Gastroesophageal sphincter (tissue), 3 donors: ENCODE measurements at regions not wholly inside any gene's neighbourhood (a gene's known extent, or its start where the extent isn't known, plus 50 kb on each side); places are given as distances from the start of the nearest gene placed in this dataset.

ENCODE experiments used
- CTCF ChIP-seq, 4 experiments: fragments of 200-600 bp in 2 of 4; fragments of 450-650 bp in 2 of 4; sonication (generic) in 1 of 4; IDR thresholded peaks; one replicate each; pipeline ENCODE4 v1.5.1; 2017 to 2019; ENCODE audit warnings: antibody characterized with exemption in 4 of 4, mild to moderate bottlenecking in 2 of 4, moderate library complexity in 2 of 4
- POLR2AphosphoS5 ChIP-seq: sonication (generic); formaldehyde crosslinking; IDR thresholded peaks from one replicate; pipeline ENCODE4 v1.6.1; 2017; ENCODE audit warnings: antibody characterized with exemption

DNA sequence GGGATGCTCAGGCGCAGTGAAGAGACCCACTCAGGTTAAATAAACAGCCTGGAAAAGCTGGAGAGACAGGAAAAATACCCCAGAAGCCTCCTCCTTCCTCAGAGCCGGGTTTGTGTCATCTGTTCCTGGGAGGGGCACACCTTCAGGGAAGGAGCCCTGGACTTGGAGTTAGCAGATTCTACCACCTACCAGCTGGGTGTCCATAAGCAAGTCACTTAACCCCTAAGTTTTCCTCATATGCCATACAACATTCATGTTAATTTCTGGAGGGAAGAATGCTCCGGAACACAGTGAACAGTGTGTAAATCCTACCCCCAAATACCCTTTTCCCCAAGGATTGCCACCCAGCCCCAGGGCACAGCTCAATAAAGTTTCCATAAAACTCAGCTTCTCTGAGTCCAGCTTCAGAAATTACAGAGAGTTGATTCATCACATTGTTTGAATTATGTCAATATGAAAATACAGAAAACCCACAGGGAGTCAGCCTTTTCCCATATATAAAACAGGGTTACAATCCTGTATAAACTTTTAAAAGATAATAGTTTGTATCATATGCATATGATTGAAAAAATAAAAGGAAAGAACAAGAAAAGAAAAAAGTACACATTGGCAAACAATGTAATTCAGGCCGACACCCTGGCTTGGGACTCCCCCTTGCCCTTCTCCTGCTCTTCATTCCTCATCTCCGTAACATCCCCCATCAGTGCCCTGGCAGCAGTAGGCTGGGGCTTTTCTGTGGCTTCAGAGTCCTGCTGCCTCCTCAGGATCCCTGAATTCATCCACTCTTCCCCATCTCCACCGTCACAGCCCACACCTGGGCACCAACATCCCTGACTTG, 291.8 kb upstream of the USP24 start:
- no peak for TF ChIP-seq CTCF (IDR thresholded peaks at IDR 0.05)
- TF ChIP-seq POLR2AphosphoS5: no peak
